Fibroblast of lung (primary cell): ENCODE measurements at regions not wholly inside any gene's neighbourhood (a gene's known extent, or its start where the extent isn't known, plus 50 kb on each side); places are given as distances from the start of the nearest gene placed in this dataset.

Experiments
- CTCF ChIP-seq, 2 donors: IDR thresholded peaks in 1 of 2; conservative IDR thresholded peaks in 1 of 2; 1 replicate in 1 of 2; 2 replicates in 1 of 2; pipeline ENCODE4 v1.5.1; 2011 to 2012; ENCODE audit warnings: low read length in 2 of 2, control low read depth in 1 of 2, inconsistent platforms in 1 of 2, low read depth in 1 of 2, mild to moderate bottlenecking in 1 of 2
- EZH2 ChIP-seq: IDR thresholded peaks from 2 replicates; pipeline ENCODE4 v1.5.1; 2012; ENCODE audit warnings: low read length, control low read depth, mild to moderate bottlenecking; ENCODE audit errors: missing control alignments

GRCh38 chr13:34816245-34816884, 125.7 kb upstream of the NBEA start:
- TF ChIP-seq CTCF (conservative IDR thresholded peaks at IDR 0.05 in 1 of 2, IDR thresholded peaks at IDR 0.05 in 1 of 2; ENCODE audit: low read depth in 1 of 2, low read length in 2 of 2) (no peak), EZH2 (no peak)
